Smooth muscle cell (in vitro differentiated cells): ENCODE measurements at regions not wholly inside any gene's neighbourhood (a gene's known extent, or its start where the extent isn't known, plus 50 kb on each side); places are given as distances from the start of the nearest gene placed in this dataset.

Experiments used
- DNase-seq: peaks from one replicate; lab custom pipeline; 2025; ENCODE audit not compliant: unreplicated experiment; lab: John Stamatoyannopoulos, UW
- H2AFZ ChIP-seq: fragments of 200-600 bp; sonication (generic); 2 replicates; pipeline ENCODE4 v1.6.0; 2016; ENCODE audit warnings: antibody characterized with exemption, low read depth, mild to moderate bottlenecking
- H3F3A ChIP-seq: fragments of 200-600 bp; sonication (generic); 2 replicates; pipeline ENCODE4 v1.6.0; 2017; ENCODE audit warnings: antibody characterized with exemption, low read depth
- H3K27ac ChIP-seq: fragments of 200-600 bp; sonication (generic); 2 replicates; pipeline ENCODE4 v1.5.1; 2016; ENCODE audit warnings: low read depth, mild to moderate bottlenecking
- H3K27me3 ChIP-seq: fragments of 200-600 bp; sonication (generic); 2 replicates; pipeline ENCODE4 v1.6.1; 2016; ENCODE audit warnings: low read depth, mild to moderate bottlenecking
- H3K36me3 ChIP-seq: fragments of 200-600 bp; sonication (generic); 2 replicates; pipeline ENCODE4 v1.5.1; 2016; ENCODE audit warnings: low read depth
- H3K4me1 ChIP-seq: fragments of 200-600 bp; sonication (generic); 2 replicates; pipeline ENCODE4 v1.5.1; 2016; ENCODE audit warnings: low read depth
- H3K4me2 ChIP-seq: fragments of 200-600 bp; sonication (generic); 2 replicates; pipeline ENCODE4 v1.6.0; 2016; ENCODE audit warnings: mild to moderate bottlenecking
- H3K4me3 ChIP-seq: fragments of 200-600 bp; sonication (generic); 2 replicates; pipeline ENCODE4 v1.5.1; 2016; ENCODE audit warnings: mild to moderate bottlenecking
- H3K79me2 ChIP-seq: fragments of 200-600 bp; sonication (generic); 2 replicates; pipeline ENCODE4 v1.6.0; 2016; ENCODE audit warnings: low read depth, mild to moderate bottlenecking
- H3K9ac ChIP-seq: fragments of 200-600 bp; sonication (generic); 2 replicates; pipeline ENCODE4 v1.6.0; 2016; ENCODE audit warnings: low read depth
- H3K9me3 ChIP-seq: fragments of 200-600 bp; sonication (generic); replicated peaks from 2 replicates; pipeline ENCODE4 v1.5.1; 2016; ENCODE audit warnings: low read depth
- H4K20me1 ChIP-seq: fragments of 200-600 bp; sonication (generic); 2 replicates; pipeline ENCODE4 v1.6.0; 2016; ENCODE audit warnings: low read depth
- CTCF ChIP-seq: fragments of 200-600 bp; sonication (generic); IDR thresholded peaks from 2 replicates; pipeline ENCODE4 v1.5.1; 2017; ENCODE audit warnings: borderline replicate concordance, mild to moderate bottlenecking, antibody characterized with exemption; ENCODE audit not compliant: insufficient read depth, poor library complexity, severe bottlenecking
- WGBS: methylation state at CpG from one replicate; pipeline ENCODE4 v1.1.7; 2016; ENCODE audit warnings: low lambda C conversion rate; 5-methylcytosine and 5-hydroxymethylcytosine counted together

GRCh38 chr18:40782453-40783130 is 1172.4 kb upstream of the PIK3C3 start:
- DNase-seq = no peak
- 87% methylated on average over 3 of the region's 3 CpGs for WGBS

GRCh38 chr18:40769786-40770185 is 1185.2 kb upstream of the PIK3C3 start:
- Histone ChIP-seq H3K9ac (no peak overlapping the region), H3K27ac (no peak overlapping the region), H3F3A (no peaks in the 10 kb centered on the region), H3K4me3 (no peak overlapping the region), H2AFZ (no peak overlapping the region), H3K4me2 (no peak overlapping the region), H3K27me3 (no peaks in the 10 kb centered on the region), H4K20me1 (no peaks in the 10 kb centered on the region), H3K36me3 (no peaks in the 10 kb centered on the region), H3K4me1 (no peaks in the 10 kb centered on the region), H3K79me2 (no peaks in the 10 kb centered on the region), H3K9me3 (no peaks in the 10 kb centered on the region)
- no peak for TF ChIP-seq CTCF
- 64% methylated on average over 2 of the region's 2 CpGs for WGBS
- no peak for DNase-seq

More at GRCh38 chr18:40782453-40783130, 1172.4 kb upstream of the PIK3C3 start:
- H3F3A ChIP-seq = no peaks in the 10 kb centered on the region
- H3K4me2 ChIP-seq = no peak overlapping the region
- no peak overlapping the region for H3K27ac ChIP-seq
- no peak overlapping the region for H2AFZ ChIP-seq
- no peak for TF ChIP-seq CTCF
- no peaks in the 10 kb centered on the region for H3K36me3 ChIP-seq
- H3K27me3 ChIP-seq = no peaks in the 10 kb centered on the region
- H3K4me1 ChIP-seq = no peaks in the 10 kb centered on the region
- H3K9ac ChIP-seq = no peak overlapping the region
- H3K4me3 ChIP-seq = no peak overlapping the region
- no peaks in the 10 kb centered on the region for H3K9me3 ChIP-seq
- H3K79me2 ChIP-seq = no peaks in the 10 kb centered on the region
- no peaks in the 10 kb centered on the region for H4K20me1 ChIP-seq

- H3K4me1 ChIP-seq = no peaks in the 10 kb centered on the region
- H3K4me2 ChIP-seq = no peak overlapping the region
- H3K79me2 ChIP-seq = no peaks in the 10 kb centered on the region
- no peak overlapping the region for H2AFZ ChIP-seq
- no peak overlapping the region for H3K9ac ChIP-seq
- no peaks in the 10 kb centered on the region for H3K27me3 ChIP-seq
- no peak overlapping the region for H3K4me3 ChIP-seq
- DNase-seq = no peak
- no peaks in the 10 kb centered on the region for H3F3A ChIP-seq
- no peaks in the 10 kb centered on the region for H3K9me3 ChIP-seq
- no peak for TF ChIP-seq CTCF
- H4K20me1 ChIP-seq = no peaks in the 10 kb centered on the region
- no peaks in the 10 kb centered on the region for H3K36me3 ChIP-seq
- 88% methylated on average over 6 of the region's 6 CpGs for WGBS
- H3K27ac ChIP-seq = no peak overlapping the region
These were observed 1194.8 kb upstream of the PIK3C3 start for GRCh38 chr18:40760251-40760650.

GRCh38 chr18:40754477-40754876 is 1200.6 kb upstream of the PIK3C3 start:
- no peaks in the 10 kb centered on the region for H3K79me2 ChIP-seq
- H3K9me3 ChIP-seq = no peaks in the 10 kb centered on the region
- no peaks in the 10 kb centered on the region for H3K27me3 ChIP-seq
- TF ChIP-seq CTCF = no peak
- WGBS = 81% methylated on average over 1 of the region's 1 CpG
- no peaks in the 10 kb centered on the region for H3F3A ChIP-seq
- H3K4me2 ChIP-seq = no peak overlapping the region
- no peaks in the 10 kb centered on the region for H4K20me1 ChIP-seq
- no peak overlapping the region for H3K27ac ChIP-seq
- DNase-seq = no peak
- no peak overlapping the region for H3K9ac ChIP-seq
- no peak overlapping the region for H2AFZ ChIP-seq
- H3K36me3 ChIP-seq = no peaks in the 10 kb centered on the region
- no peak overlapping the region for H3K4me3 ChIP-seq
- H3K4me1 ChIP-seq = no peaks in the 10 kb centered on the region
